ENCODE measurements at regions not wholly inside any gene's neighbourhood (a gene's known extent, or its start where the extent isn't known, plus 50 kb on each side); places are given as distances from the start of the nearest gene placed in this dataset.
A peak's percentile ranks its signal among the peaks of the same experiment; 100 is the strongest.
"Not testable (repeated sequence)": the region's sequence is repeated elsewhere in the genome, so short reads cannot be mapped to it uniquely, and the experiment has no call there.

- Histone ChIP-seq H3K4me3 (no peak overlapping the region), H3K4me1 (no peaks in the 10 kb centered on the region), H3K27ac (no peak overlapping the region), H3K27me3 (no peaks in the 10 kb centered on the region), H3K9me3 (no peaks in the 10 kb centered on the region), H3K36me3 (no peaks in the 10 kb centered on the region)
- 78% methylated on average over 4 of the region's 14 CpGs for WGBS (ENCODE audit: insufficient coverage, low coverage, low lambda C conversion rate, missing lambda C conversion rate)
- DNase-seq (peak in 1 of 3 donors; percentile 35), ATAC-seq (peak in 1 of 4 donors; percentile 11)
- TF ChIP-seq CTCF (IDR thresholded peaks at IDR 0.05) (no peak), POLR2A (IDR thresholded peaks at IDR 0.05) (no peak)
- intact Hi-C loops (cut with DNase I): no loop called here
These were observed 269.5 kb downstream of the EIPR1 start for GRCh38 chr2:3108105-3108504.

- Histone ChIP-seq H3K4me1 (no peaks in the 10 kb centered on the region), H3K36me3 (no peaks in the 10 kb centered on the region), H3K4me3 (no peak overlapping the region), H3K27ac (no peak overlapping the region), H3K9me3 (no peaks in the 10 kb centered on the region), H3K27me3 (no peaks in the 10 kb centered on the region)
- intact Hi-C loops (cut with DNase I): no loop called here
- no peak for DNase-seq
- TF ChIP-seq CTCF (IDR thresholded peaks at IDR 0.05) (no peak), POLR2A (IDR thresholded peaks at IDR 0.05) (no peak)
- ATAC-seq: no peak
- 79% methylated on average over 12 of the region's 14 CpGs for WGBS (ENCODE audit: insufficient coverage, low coverage, low lambda C conversion rate, missing lambda C conversion rate)
These were observed 270.1 kb downstream of the EIPR1 start for GRCh38 chr2:3107567-3107966.

DNA sequence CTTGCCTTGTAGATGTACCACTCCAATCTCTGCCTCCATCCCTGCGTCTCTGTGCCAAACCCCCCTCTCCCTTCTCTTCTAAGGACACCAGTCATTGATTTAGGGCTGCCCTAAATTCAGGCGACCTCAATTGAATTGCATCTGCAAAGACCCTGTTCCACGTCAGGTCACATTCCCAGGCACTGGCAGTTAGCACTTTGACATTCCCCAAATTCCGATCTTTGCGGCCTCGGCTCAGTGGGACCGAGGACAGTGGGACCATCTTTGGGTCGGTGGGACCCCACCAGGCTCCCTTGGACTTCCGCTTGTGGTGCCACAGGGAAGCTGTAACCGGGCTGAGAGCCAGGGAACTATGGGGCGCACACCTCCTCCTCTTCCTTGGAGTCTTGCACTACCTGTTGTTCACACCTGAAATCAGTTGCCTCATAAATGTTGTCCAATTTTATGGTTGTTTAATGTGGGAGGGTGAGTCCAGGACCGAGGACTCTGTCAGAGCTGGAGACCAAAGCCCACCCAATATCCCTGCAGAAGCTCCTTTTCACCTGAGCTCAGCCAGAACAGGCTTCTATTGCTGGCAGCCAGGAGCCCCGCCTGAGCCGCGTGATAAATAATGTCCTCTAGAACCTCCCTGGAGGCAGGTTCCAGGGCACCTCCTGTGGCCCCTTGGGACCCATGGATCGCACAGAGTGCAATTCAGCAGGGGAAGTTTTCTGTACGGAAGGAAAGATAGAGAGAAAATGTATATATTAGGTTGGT lies 271.6 kb downstream of the EIPR1 start:
- no peaks in the 10 kb centered on the region for H3K27me3 ChIP-seq
- no peak overlapping the region for H3K4me3 ChIP-seq
- DNase-seq (no peak), ATAC-seq (no peak)
- no peak for TF ChIP-seq POLR2A (IDR thresholded peaks at IDR 0.05)
- no peak for TF ChIP-seq CTCF (IDR thresholded peaks at IDR 0.05)
- intact Hi-C loops (cut with DNase I): no loop called here
- no peaks in the 10 kb centered on the region for H3K36me3 ChIP-seq
- H3K4me1 ChIP-seq: no peaks in the 10 kb centered on the region
- 79% methylated on average over 8 of the region's 17 CpGs for WGBS (ENCODE audit: insufficient coverage, low coverage, low lambda C conversion rate, missing lambda C conversion rate)
- no peaks in the 10 kb centered on the region for H3K9me3 ChIP-seq
- no peak overlapping the region for H3K27ac ChIP-seq

DNA sequence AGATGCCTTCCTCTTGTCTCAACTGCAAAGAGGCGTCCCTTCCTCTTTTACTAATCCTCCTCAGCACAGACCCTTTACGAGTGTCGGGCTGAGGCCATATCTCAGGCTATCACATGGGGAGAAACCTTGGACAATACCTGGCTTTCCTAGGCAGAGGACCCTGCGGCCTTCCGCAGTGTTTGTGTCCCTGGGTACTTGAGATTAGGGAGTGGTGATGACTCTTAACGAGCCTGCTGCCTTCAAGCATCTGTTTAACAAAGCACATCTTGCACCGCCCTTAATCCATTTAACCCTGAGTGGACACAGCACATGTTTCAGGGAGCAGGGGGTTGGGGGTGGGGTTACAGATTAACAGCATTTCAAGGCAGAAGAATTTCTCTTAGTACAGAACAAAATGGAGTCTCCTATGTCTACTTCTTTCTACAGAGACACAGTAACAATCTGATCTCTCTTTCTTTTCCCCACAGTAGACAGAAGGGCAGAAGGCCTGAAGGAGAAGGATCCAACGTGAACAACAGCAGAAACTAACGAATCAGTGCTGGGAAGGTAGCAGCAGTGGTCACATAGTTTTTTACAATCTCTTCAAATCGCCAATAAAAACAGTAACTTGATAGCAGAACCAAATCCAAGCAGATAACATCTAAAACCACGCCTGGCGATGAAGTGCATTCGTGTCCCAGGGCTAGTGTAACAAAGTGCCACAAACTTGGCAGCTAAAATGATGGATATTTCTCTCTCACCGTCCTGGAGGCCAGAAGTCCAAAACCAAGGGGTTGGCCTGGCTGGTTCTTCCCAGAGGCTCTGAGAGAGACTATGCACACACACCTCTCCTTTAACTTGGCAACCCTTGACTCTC lies 272.4 kb downstream of the EIPR1 start:
- H3K4me1 ChIP-seq; H3K36me3 ChIP-seq; intact Hi-C loops (cut with DNase I); H3K9me3 ChIP-seq; H3K27me3 ChIP-seq; ATAC-seq; H3K27ac ChIP-seq; DNase-seq; H3K4me3 ChIP-seq: not testable (repeated sequence)
- WGBS (ENCODE audit: insufficient coverage, low coverage, low lambda C conversion rate, missing lambda C conversion rate): 37% methylated on average over 7 of the region's 14 CpGs

GRCh38 chr2:3104261-3104660 lies 273.4 kb downstream of the EIPR1 start:
- TF ChIP-seq POLR2A (IDR thresholded peaks at IDR 0.05): no peak
- TF ChIP-seq CTCF (IDR thresholded peaks at IDR 0.05): no peak
- intact Hi-C loops (cut with DNase I): no loop called here
- ATAC-seq (no peak), DNase-seq (no peak)
- Histone ChIP-seq H3K9me3 (no peaks in the 10 kb centered on the region), H3K36me3 (no peaks in the 10 kb centered on the region), H3K4me3 (no peak overlapping the region), H3K27ac (no peak overlapping the region), H3K4me1 (no peaks in the 10 kb centered on the region), H3K27me3 (no peaks in the 10 kb centered on the region)
- 73% methylated on average over 11 of the region's 11 CpGs for WGBS (ENCODE audit: insufficient coverage, low coverage, low lambda C conversion rate, missing lambda C conversion rate)

Data from right lobe of liver (tissue), 6 donors.